GM12872 (cell line): ENCODE measurements at regions not wholly inside any gene's neighbourhood (a gene's known extent, or its start where the extent isn't known, plus 50 kb on each side); places are given as distances from the start of the nearest gene placed in this dataset.

Source experiments
- CTCF ChIP-seq: IDR thresholded peaks from 3 replicates; pipeline ENCODE4 v1.5.1; 2011; ENCODE audit warnings: low read depth, mild to moderate bottlenecking, low read length, moderate library complexity; ENCODE audit not compliant: insufficient read depth

DNA sequence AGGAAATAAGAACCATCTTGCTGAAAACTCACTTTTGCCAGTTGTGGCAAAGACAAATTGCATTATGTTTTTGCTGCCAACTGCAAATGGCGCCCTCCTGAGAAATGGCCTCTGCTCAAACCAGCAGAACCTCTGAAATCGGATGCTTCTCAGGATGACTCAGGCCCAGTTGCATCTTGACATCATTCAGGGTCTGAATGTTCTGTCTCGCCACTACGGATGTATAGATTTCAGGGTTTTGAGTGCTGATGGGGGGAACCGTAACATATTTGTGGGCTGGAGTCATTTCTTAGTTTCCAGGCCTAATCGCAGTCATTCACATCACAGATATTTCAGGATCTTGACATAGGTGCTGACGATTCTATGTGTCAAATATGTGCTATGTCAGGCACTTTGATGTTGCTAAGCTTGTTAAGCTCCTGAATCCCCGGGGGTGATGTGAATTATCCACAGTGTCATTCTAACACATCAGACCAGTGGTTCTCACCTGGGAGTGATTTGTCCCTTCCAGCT, 207.1 kb downstream of the NFATC2 start:
- no peak for TF ChIP-seq CTCF

DNA sequence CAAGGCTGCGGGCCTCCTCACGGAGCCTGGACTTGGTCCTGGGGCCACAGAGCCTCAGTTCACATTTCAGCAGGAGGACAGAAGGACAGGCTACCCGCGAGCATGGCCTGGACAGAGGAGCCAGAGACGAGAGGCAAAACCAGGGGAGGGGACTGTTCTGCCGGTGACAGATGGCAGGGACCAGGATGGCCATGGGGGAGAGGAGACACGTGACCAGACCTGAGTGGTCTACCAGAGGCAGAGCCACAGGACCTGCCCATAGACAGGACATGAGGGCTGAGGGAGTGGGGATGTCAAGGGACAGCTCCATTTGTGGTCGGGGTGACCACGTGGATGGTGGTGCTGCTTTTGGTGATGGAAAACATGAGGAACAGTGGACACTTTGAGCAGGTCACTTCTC, 207.9 kb downstream of the NFATC2 start:
- no peak for TF ChIP-seq CTCF

- TF ChIP-seq CTCF = no peak
Measured at GRCh38 chr20:51333971-51334370, 208.5 kb downstream of the NFATC2 start.

GRCh38 chr20:51333446-51333845, 209.1 kb downstream of the NFATC2 start:
- TF ChIP-seq CTCF = no peak

DNA sequence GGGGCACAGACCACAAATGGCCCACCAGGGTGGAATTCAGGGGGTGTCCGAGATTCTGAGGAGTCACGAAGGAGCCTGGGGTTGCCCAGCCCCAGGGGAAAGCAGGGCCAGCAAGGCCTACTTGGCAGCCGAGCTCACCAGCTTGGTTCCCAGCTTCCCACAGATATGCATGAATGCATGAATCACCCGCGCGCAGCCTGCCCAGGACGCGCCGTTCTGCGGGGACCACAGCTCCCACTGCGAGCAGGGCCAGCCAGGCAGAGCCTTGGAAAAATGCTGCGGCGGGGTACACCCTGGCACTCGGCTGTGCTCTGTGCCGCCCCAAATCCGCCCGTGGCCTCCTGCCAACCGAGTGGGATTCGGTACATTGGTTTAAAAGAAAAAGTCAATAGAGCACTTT, 211.0 kb downstream of the NFATC2 start:
- no peak for TF ChIP-seq CTCF

GRCh38 chr20:51329845-51330244, 212.7 kb downstream of the NFATC2 start:
- TF ChIP-seq CTCF = no peak

- TF ChIP-seq CTCF = no peak
Measured at GRCh38 chr20:51327251-51327841, 215.2 kb downstream of the NFATC2 start.
